Smooth muscle cell (in vitro differentiated cells): ENCODE measurements at regions not wholly inside any gene's neighbourhood (a gene's known extent, or its start where the extent isn't known, plus 50 kb on each side); places are given as distances from the start of the nearest gene placed in this dataset.
A peak's percentile ranks its signal among the peaks of the same experiment; 100 is the strongest.

Experiments
- DNase-seq: peaks from one replicate; lab custom pipeline; 2025; ENCODE audit not compliant: unreplicated experiment; lab: John Stamatoyannopoulos, UW
- H2AFZ ChIP-seq: fragments of 200-600 bp; sonication (generic); 2 replicates; pipeline ENCODE4 v1.6.0; 2016; ENCODE audit warnings: antibody characterized with exemption, low read depth, mild to moderate bottlenecking
- H3F3A ChIP-seq: fragments of 200-600 bp; sonication (generic); 2 replicates; pipeline ENCODE4 v1.6.0; 2017; ENCODE audit warnings: antibody characterized with exemption, low read depth
- H3K27ac ChIP-seq: fragments of 200-600 bp; sonication (generic); 2 replicates; pipeline ENCODE4 v1.5.1; 2016; ENCODE audit warnings: low read depth, mild to moderate bottlenecking
- H3K27me3 ChIP-seq: fragments of 200-600 bp; sonication (generic); 2 replicates; pipeline ENCODE4 v1.6.1; 2016; ENCODE audit warnings: low read depth, mild to moderate bottlenecking
- H3K36me3 ChIP-seq: fragments of 200-600 bp; sonication (generic); 2 replicates; pipeline ENCODE4 v1.5.1; 2016; ENCODE audit warnings: low read depth
- H3K4me1 ChIP-seq: fragments of 200-600 bp; sonication (generic); 2 replicates; pipeline ENCODE4 v1.5.1; 2016; ENCODE audit warnings: low read depth
- H3K4me2 ChIP-seq: fragments of 200-600 bp; sonication (generic); 2 replicates; pipeline ENCODE4 v1.6.0; 2016; ENCODE audit warnings: mild to moderate bottlenecking
- H3K4me3 ChIP-seq: fragments of 200-600 bp; sonication (generic); 2 replicates; pipeline ENCODE4 v1.5.1; 2016; ENCODE audit warnings: mild to moderate bottlenecking
- H3K79me2 ChIP-seq: fragments of 200-600 bp; sonication (generic); 2 replicates; pipeline ENCODE4 v1.6.0; 2016; ENCODE audit warnings: low read depth, mild to moderate bottlenecking
- H3K9ac ChIP-seq: fragments of 200-600 bp; sonication (generic); 2 replicates; pipeline ENCODE4 v1.6.0; 2016; ENCODE audit warnings: low read depth
- H3K9me3 ChIP-seq: fragments of 200-600 bp; sonication (generic); replicated peaks from 2 replicates; pipeline ENCODE4 v1.5.1; 2016; ENCODE audit warnings: low read depth
- H4K20me1 ChIP-seq: fragments of 200-600 bp; sonication (generic); 2 replicates; pipeline ENCODE4 v1.6.0; 2016; ENCODE audit warnings: low read depth
- WGBS: methylation state at CpG from one replicate; pipeline ENCODE4 v1.1.7; 2016; ENCODE audit warnings: low lambda C conversion rate; 5-methylcytosine and 5-hydroxymethylcytosine counted together
- TF ChIP-seq, protein P1 (sequence below): fragments of 200-600 bp; sonication (generic); IDR thresholded peaks from 2 replicates; pipeline ENCODE4 v1.5.1; 2017; ENCODE audit warnings: borderline replicate concordance, mild to moderate bottlenecking, antibody characterized with exemption; ENCODE audit not compliant: insufficient read depth, poor library complexity, severe bottlenecking

DNA sequence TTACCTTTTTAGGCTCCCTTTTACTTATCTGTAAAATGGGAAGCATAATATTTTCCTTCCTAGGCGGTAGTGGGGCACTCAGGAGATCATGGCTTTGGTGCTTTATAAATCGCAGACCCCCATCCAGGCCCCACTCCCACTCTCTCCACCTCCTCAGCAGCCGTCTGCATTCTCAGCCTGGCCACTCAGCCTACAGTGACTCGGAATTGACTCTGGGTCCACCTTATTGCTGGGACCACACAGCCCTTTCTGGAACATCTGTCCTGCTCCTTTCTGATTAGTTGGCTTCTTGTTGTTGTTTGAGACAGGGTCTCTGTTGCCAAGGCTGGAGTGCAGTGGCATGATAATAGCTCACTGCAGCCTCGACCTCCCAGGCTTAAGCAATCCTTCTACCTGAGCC, 76.5 kb downstream of the RPLP1 start:
- WGBS = 57% methylated on average over 5 of the region's 5 CpGs
- no peaks in the 10 kb centered on the region for H4K20me1 ChIP-seq
- H3K9me3 ChIP-seq = no peaks in the 10 kb centered on the region
- peaks cover 46% of the 10 kb centered on the region for H3K4me1 ChIP-seq
- no peaks in the 10 kb centered on the region for H3K79me2 ChIP-seq
- H3K36me3 ChIP-seq = no peaks in the 10 kb centered on the region
- H3K4me2 ChIP-seq = no peak overlapping the region
- H3F3A ChIP-seq = no peaks in the 10 kb centered on the region
- TF ChIP-seq, protein P1, sequence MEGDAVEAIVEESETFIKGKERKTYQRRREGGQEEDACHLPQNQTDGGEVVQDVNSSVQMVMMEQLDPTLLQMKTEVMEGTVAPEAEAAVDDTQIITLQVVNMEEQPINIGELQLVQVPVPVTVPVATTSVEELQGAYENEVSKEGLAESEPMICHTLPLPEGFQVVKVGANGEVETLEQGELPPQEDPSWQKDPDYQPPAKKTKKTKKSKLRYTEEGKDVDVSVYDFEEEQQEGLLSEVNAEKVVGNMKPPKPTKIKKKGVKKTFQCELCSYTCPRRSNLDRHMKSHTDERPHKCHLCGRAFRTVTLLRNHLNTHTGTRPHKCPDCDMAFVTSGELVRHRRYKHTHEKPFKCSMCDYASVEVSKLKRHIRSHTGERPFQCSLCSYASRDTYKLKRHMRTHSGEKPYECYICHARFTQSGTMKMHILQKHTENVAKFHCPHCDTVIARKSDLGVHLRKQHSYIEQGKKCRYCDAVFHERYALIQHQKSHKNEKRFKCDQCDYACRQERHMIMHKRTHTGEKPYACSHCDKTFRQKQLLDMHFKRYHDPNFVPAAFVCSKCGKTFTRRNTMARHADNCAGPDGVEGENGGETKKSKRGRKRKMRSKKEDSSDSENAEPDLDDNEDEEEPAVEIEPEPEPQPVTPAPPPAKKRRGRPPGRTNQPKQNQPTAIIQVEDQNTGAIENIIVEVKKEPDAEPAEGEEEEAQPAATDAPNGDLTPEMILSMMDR = no peak
- no peak overlapping the region for H3K4me3 ChIP-seq
- H2AFZ ChIP-seq = no peak overlapping the region
- no peaks in the 10 kb centered on the region for H3K27me3 ChIP-seq
- no peak overlapping the region for H3K9ac ChIP-seq
- H3K27ac ChIP-seq = no peak overlapping the region
- no peak for DNase-seq

DNA sequence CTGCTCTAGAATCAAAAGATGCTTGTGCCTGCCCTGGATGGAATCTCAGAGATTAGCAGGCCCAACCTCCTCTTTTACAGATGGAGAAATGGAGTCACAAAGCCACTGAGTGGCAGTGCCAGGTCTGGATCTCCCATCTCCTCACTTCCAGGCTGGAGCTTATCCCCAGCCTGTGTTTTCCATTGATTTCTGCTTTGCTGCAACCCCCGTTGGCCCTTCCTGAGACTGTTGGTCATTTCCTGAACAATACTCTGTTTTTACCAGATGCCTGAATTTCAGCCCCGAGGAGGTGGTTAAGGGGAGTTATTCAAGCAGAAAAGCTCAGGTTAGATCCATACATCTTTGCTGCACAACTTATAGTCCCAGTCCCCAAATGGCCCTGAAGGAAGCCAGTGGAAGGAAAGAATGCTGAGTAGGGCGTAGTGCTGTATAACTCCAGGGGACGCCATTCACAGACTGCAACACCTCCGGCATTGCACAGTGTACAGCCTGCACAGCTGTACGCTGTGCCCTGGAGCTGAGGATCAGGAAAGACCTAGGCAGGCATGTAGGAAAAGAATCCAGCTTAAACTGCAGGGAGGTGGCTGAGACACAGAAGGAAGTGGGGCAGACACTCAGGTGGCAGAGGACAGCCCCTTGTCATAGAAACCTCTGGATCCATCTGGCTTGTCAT, 77.5 kb downstream of the RPLP1 start:
- Histone ChIP-seq H2AFZ (no peak overlapping the region), H3K4me3 (no peak overlapping the region), H3K9ac (no peak overlapping the region), H3K4me2 (no peak overlapping the region), H3K9me3 (no peaks in the 10 kb centered on the region), H3K79me2 (no peaks in the 10 kb centered on the region), H4K20me1 (no peaks in the 10 kb centered on the region), H3F3A (no peaks in the 10 kb centered on the region), H3K36me3 (no peaks in the 10 kb centered on the region), H3K27me3 (no peaks in the 10 kb centered on the region), H3K27ac (no peak overlapping the region), H3K4me1 (peaks cover 39% of the 10 kb centered on the region)
- 63% methylated on average over 6 of the region's 6 CpGs for WGBS
- TF ChIP-seq, protein P1 = no peak
- no peak for DNase-seq

DNA sequence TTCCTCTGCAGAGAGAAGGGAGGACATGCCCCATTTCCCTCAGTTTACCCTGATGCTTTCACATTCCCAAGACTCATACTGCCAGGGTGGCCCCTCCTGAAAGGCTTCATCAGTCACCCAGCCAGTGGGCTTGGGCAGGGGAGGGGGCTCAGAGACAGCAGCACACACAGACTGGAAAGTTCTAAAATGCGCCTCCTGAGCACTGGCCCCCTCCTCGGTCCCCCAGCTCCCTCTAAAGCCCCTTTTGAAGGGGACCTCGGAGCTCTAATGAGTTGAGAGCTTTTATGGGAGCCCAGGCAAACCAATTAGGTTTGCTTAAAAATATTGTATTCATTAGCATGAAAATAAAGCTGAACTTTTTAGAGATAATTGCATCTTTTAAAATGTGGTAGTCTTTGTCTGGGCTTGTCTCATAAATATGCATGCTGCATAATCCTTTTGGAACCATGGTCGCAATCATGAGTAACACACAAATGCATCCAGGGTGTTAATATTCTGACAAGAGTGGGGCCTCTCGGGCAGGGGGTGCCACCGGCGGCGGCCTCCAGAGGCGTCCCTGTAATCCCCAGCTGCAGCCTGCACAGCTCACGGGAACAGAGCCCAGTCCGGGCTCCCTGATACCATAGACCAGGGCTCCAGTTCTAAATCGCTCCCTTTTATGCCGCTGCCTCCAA, 78.5 kb downstream of the RPLP1 start:
- no peak overlapping the region for H3K9ac ChIP-seq
- peak overlapping the region; percentile 63 for H3K4me2 ChIP-seq
- no peak for DNase-seq
- H3K9me3 ChIP-seq = no peaks in the 10 kb centered on the region
- no peaks in the 10 kb centered on the region for H3K36me3 ChIP-seq
- no peaks in the 10 kb centered on the region for H3F3A ChIP-seq
- H3K4me1 ChIP-seq = peaks cover 38% of the 10 kb centered on the region
- no peak overlapping the region for H3K4me3 ChIP-seq
- TF ChIP-seq, protein P1 = no peak
- peak overlapping the region; percentile 44 for H3K27ac ChIP-seq
- peak overlapping the region; percentile 39 for H2AFZ ChIP-seq
- 20% methylated on average over 13 of the region's 13 CpGs for WGBS
- H3K27me3 ChIP-seq = no peaks in the 10 kb centered on the region
- H4K20me1 ChIP-seq = no peaks in the 10 kb centered on the region
- no peaks in the 10 kb centered on the region for H3K79me2 ChIP-seq

DNA sequence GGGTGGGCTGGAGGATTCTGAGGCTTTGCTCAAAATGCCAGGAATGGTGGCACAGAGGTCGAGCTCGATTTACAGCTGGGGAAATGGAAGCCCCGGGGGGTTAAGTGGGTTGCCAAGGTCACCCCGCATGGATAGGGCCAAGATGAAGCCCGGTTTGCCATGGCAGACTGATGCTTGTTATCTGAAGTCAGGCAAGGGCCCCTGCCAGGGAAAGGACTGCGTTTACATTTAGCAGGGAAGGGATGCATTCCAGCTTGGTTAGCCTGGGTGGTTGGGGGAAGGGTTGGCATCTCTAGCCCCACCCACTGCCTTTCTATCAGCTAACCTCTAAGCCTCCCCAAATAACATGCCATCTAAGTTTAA, 79.0 kb downstream of the RPLP1 start:
- H2AFZ ChIP-seq = peak overlapping the region; percentile 39
- H3K4me2 ChIP-seq = peak overlapping the region; percentile 63
- H3K79me2 ChIP-seq = no peaks in the 10 kb centered on the region
- H3K27me3 ChIP-seq = no peaks in the 10 kb centered on the region
- no peak overlapping the region for H3K4me3 ChIP-seq
- no peaks in the 10 kb centered on the region for H4K20me1 ChIP-seq
- no peaks in the 10 kb centered on the region for H3K9me3 ChIP-seq
- peak overlapping the region; percentile 44 for H3K27ac ChIP-seq
- H3K36me3 ChIP-seq = no peaks in the 10 kb centered on the region
- no peak overlapping the region for H3K9ac ChIP-seq
- TF ChIP-seq, protein P1 = no peak
- no peak for DNase-seq
- WGBS = 24% methylated on average over 6 of the region's 6 CpGs
- H3F3A ChIP-seq = peaks cover 3% of the 10 kb centered on the region
- H3K4me1 ChIP-seq = peaks cover 34% of the 10 kb centered on the region
